HG03432 (cell line): ENCODE measurements at regions not wholly inside any gene's neighbourhood (a gene's known extent, or its start where the extent isn't known, plus 50 kb on each side); places are given as distances from the start of the nearest gene placed in this dataset.

Experiments used
- ATAC-seq: cut with Tn5 transposase; IDR thresholded peaks from one replicate; pipeline ENCODE4 v1.9.1; 2021; ENCODE audit warnings: mild to moderate bottlenecking, moderate library complexity; ENCODE audit not compliant: unreplicated experiment

GRCh38 chr6:87938287-87938686, 109.4 kb upstream of the SPACA1 start:
- ATAC-seq: no peak

GRCh38 chr6:87936065-87936464, 111.6 kb upstream of the SPACA1 start:
- no peak for ATAC-seq

GRCh38 chr6:87935196-87935595, 112.4 kb upstream of the SPACA1 start:
- no peak for ATAC-seq

GRCh38 chr6:87932361-87932760, 115.3 kb upstream of the SPACA1 start:
- no peak for ATAC-seq

- peak; percentile 57 for ATAC-seq
Observed at GRCh38 chr6:87929843-87930288, 117.8 kb upstream of the SPACA1 start.

- no peak for ATAC-seq
Observed at GRCh38 chr6:87926687-87927086, 121.0 kb upstream of the SPACA1 start.

GRCh38 chr6:87926072-87926471, 121.6 kb upstream of the SPACA1 start:
- ATAC-seq: no peak

- peak; percentile 55 for ATAC-seq
Observed at GRCh38 chr6:87925373-87926060, 122.1 kb upstream of the SPACA1 start.

GRCh38 chr6:87923389-87924050, 124.1 kb upstream of the SPACA1 start:
- no peak for ATAC-seq

GRCh38 chr6:87922947-87923330, 124.7 kb upstream of the SPACA1 start:
- peak; percentile 80 for ATAC-seq

- peak; percentile 18 for ATAC-seq
Observed at GRCh38 chr6:87922196-87922946, 125.3 kb upstream of the SPACA1 start.

- no peak for ATAC-seq
Observed at GRCh38 chr6:87921034-87921433, 126.6 kb upstream of the SPACA1 start.

- ATAC-seq: no peak
Observed at GRCh38 chr6:87920245-87920644, 127.4 kb upstream of the SPACA1 start.

- no peak for ATAC-seq
Observed at GRCh38 chr6:87919416-87919815, 128.2 kb upstream of the SPACA1 start.

GRCh38 chr6:87919001-87919400, 128.6 kb upstream of the SPACA1 start:
- no peak for ATAC-seq

GRCh38 chr6:87918461-87918941, 129.1 kb upstream of the SPACA1 start:
- ATAC-seq: no peak

GRCh38 chr6:87917886-87918285, 129.8 kb upstream of the SPACA1 start:
- ATAC-seq: no peak

- no peak for ATAC-seq
Observed at GRCh38 chr6:87916446-87916845, 131.2 kb upstream of the SPACA1 start.

GRCh38 chr6:87914637-87915395, 132.8 kb upstream of the SPACA1 start:
- ATAC-seq: peak; percentile 43

GRCh38 chr6:87913974-87914373, 133.7 kb upstream of the SPACA1 start:
- no peak for ATAC-seq

GRCh38 chr6:87912102-87912501, 135.5 kb upstream of the SPACA1 start:
- ATAC-seq: no peak
